ENCODE measurements at regions not wholly inside any gene's neighbourhood (a gene's known extent, or its start where the extent isn't known, plus 50 kb on each side); places are given as distances from the start of the nearest gene placed in this dataset.

DNA sequence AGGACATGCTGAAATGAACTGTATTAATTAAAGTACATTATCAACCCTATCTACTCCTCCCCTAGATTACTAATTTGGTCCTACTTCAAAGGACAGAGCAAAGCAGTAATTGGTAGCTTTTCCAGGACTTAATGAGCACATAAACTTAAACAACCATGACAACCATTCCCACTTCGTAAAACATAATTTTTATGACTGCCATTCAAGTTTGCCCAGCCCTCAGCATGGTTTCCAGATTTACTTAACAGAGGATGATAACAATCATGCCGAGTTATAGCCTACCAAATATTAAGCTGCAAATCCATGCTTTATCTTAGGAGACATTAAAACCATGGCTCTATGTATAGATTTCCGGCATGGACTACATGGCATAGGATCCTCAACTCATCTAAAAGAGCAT, 401.1 kb upstream of the CHAC2 start:
- TF ChIP-seq EP300 (IDR thresholded peaks at IDR 0.05) (no peak), POLR2A (IDR thresholded peaks at IDR 0.05) (no peak), CTCF (IDR thresholded peaks at IDR 0.05) (no peak), POLR2AphosphoS5 (IDR thresholded peaks at IDR 0.05) (no peak)
- Histone ChIP-seq H3K36me3 (no peaks in the 10 kb centered on the region), H3K4me1 (no peaks in the 10 kb centered on the region), H3K9me3 (peaks cover 0 to 1% (median 0%) of the 10 kb centered on the region in 4 donors), H3K27ac (no peak overlapping the region), H3K4me3 (no peak overlapping the region), H3K27me3 (no peaks in the 10 kb centered on the region)
- no peak for DNase-seq
- intact Hi-C loops (cut with DNase I): no loop called here
- 13 to 65% methylated on average over 3 of the region's 3 CpGs for WGBS, 2 donors

- Histone ChIP-seq H3K4me1 (no peaks in the 10 kb centered on the region), H3K4me3 (no peak overlapping the region), H3K9me3 (peaks cover 0 to 2% (median 0%) of the 10 kb centered on the region in 4 donors), H3K36me3 (no peaks in the 10 kb centered on the region), H3K27ac (no peak overlapping the region), H3K27me3 (no peaks in the 10 kb centered on the region)
- no peak for TF ChIP-seq EP300 (IDR thresholded peaks at IDR 0.05)
- intact Hi-C loops (cut with DNase I): no loop called here
- DNase-seq: no peak
- WGBS, 2 donors: 19 to 76% methylated on average over 2 of the region's 2 CpGs
These were observed 404.7 kb upstream of the CHAC2 start for GRCh38 chr2:53362934-53363333.

DNA sequence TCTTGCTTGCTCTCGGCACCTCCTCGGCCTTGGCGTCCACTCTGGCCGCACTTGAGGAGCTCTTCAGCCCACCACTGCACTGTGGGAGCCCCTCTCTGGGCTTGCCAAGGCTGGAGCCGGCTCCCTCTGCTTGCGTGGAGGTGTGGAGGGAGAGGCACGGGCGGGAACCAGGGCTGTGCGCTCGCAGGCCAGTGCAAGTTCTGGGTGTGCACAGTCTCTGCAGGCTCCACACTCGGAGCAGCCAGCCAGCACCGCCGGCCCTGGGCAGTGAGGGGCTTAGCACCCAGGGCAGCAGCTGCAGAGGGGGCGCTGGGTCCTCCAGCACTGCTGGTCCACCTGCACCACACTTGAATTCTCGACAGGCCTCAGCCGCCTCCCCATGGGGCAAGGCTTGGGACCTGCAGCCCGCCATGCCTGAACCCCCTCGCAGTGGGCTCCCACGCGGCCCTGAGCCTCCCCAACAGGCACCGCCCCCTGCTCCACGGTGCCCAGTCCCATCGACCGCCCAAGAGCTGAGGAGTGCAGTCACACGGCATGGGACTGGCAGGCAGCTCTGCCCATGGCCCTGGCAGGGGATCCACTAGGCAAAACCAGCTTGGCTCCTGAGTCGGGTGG, 411.2 kb upstream of the CHAC2 start:
- Histone ChIP-seq H3K27me3 (no peaks in the 10 kb centered on the region), H3K36me3 (no peaks in the 10 kb centered on the region), H3K9me3 (peaks cover 0 to 6% (median 0%) of the 10 kb centered on the region in 4 donors), H3K4me3 (no peak overlapping the region), H3K27ac (no peak overlapping the region), H3K4me1 (no peaks in the 10 kb centered on the region)
- TF ChIP-seq POLR2AphosphoS5 (IDR thresholded peaks at IDR 0.05): no peak
- no peak for DNase-seq
- 95% methylated on average over 26 of the region's 26 CpGs for WGBS, 2 donors
- intact Hi-C loops (cut with DNase I): no loop called here

- Histone ChIP-seq H3K27ac (no peak overlapping the region), H3K9me3 (peaks cover 0 to 6% (median 0%) of the 10 kb centered on the region in 4 donors), H3K4me3 (no peak overlapping the region), H3K4me1 (no peaks in the 10 kb centered on the region), H3K36me3 (no peaks in the 10 kb centered on the region), H3K27me3 (no peaks in the 10 kb centered on the region)
- no peak for DNase-seq
- 21 to 71% methylated on average over 6 of the region's 6 CpGs for WGBS, 2 donors
- TF ChIP-seq POLR2A (IDR thresholded peaks at IDR 0.05) (no peak), POLR2AphosphoS5 (IDR thresholded peaks at IDR 0.05) (no peak), EP300 (IDR thresholded peaks at IDR 0.05) (no peak), CTCF (IDR thresholded peaks at IDR 0.05) (no peak)
- intact Hi-C loops (cut with DNase I): no loop called here
These were observed 414.2 kb upstream of the CHAC2 start for GRCh38 chr2:53353135-53354114.

DNA sequence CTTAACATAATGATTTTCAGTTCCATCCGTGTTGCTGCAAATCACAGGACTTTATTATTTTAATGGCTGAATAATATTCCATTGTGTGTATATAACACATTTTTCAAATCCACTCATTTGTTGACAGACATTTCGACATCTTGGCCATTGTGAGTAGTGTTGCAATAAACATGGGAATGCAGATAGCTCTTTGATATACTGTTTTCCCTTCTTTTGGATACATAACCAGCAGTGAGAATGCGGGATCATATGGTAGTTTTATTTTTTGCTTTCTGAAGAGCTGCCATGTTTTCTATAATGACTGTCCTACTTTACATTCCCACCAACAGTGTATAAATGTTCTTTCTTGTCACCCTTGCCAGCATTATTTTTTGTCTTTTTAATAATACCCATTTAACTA, 420.3 kb upstream of the CHAC2 start:
- H3K4me1 ChIP-seq: no peaks in the 10 kb centered on the region
- WGBS, 2 donors: 76 to 85% methylated on average over 3 of the region's 3 CpGs
- no peaks in the 10 kb centered on the region for H3K9me3 ChIP-seq
- no peak for DNase-seq
- no peak overlapping the region for H3K27ac ChIP-seq
- TF ChIP-seq EP300 (IDR thresholded peaks at IDR 0.05) (no peak), POLR2A (IDR thresholded peaks at IDR 0.05) (no peak), CTCF (IDR thresholded peaks at IDR 0.05) (no peak), POLR2AphosphoS5 (IDR thresholded peaks at IDR 0.05) (no peak)
- intact Hi-C loops (cut with DNase I): no loop called here
- H3K4me3 ChIP-seq: no peak overlapping the region
- no peaks in the 10 kb centered on the region for H3K27me3 ChIP-seq
- no peaks in the 10 kb centered on the region for H3K36me3 ChIP-seq

All from sigmoid colon (tissue), 6 donors.